ENCODE measurements at regions not wholly inside any gene's neighbourhood (a gene's known extent, or its start where the extent isn't known, plus 50 kb on each side); places are given as distances from the start of the nearest gene placed in this dataset.

DNA sequence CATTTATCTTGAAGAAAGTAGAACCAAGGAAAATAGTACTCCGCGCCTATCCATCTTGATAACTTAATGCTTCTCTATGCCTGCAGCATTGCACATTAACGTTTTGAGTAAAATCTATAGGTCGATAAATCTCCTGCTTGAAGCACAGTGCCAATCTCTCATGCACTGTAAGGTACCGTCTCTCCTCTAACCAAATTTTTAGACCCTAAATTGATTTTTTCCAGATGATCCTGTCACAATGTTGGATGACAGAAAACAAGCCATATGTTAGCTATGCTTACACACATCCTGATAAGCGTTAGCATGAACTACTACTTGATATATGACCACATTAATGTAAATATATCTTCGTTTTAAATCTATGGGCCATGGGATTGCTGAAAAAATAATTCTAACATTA, 723.8 kb upstream of the CDH6 start:
- no TSS peak for BruUV-seq (replicated peaks)
- dilution Hi-C loops (cut with MboI; ENCODE audit: extremely low pct_ligation_motif_present, low sequenced_read_pairs) = no loop called here
- intact Hi-C loops (cut with micrococcal nuclease) = no loop called here
- Histone ChIP-seq H3K9ac (replicated peaks; ENCODE audit: extremely low read depth, insufficient read depth, low read length) (no peak overlapping the region), H2AFZ (ENCODE audit: low read depth, low read length) (no peak overlapping the region), H3K36me3 (ENCODE audit: control insufficient read depth in 2 of 2, extremely low read depth in 1 of 2, insufficient read depth in 2 of 2, low read length in 2 of 2) (no peaks in the 10 kb centered on the region), H3K4me3 (replicated peaks in 1 of 3; ENCODE audit: insufficient read depth in 1 of 3, low read depth in 1 of 3, low read length in 3 of 3) (no peak overlapping the region), H4K20me1 (replicated peaks; ENCODE audit: control insufficient read depth, extremely low read depth, insufficient read depth, low read length) (no peaks in the 10 kb centered on the region), H3K79me2 (ENCODE audit: control insufficient read depth, insufficient read depth, low read length) (no peaks in the 10 kb centered on the region), H3K27me3 (ENCODE audit: control insufficient read depth in 2 of 2, insufficient read depth in 2 of 2, low read length in 2 of 2) (no peaks in the 10 kb centered on the region), H3K9me1 (replicated peaks; ENCODE audit: control insufficient read depth, extremely low read depth, insufficient read depth, low read length) (no peaks in the 10 kb centered on the region), H3K27ac (ENCODE audit: insufficient read depth, low read depth, low read length) (no peak overlapping the region), H3K4me1 (ENCODE audit: control insufficient read depth, extremely low read depth, insufficient read depth, low read length) (no peaks in the 10 kb centered on the region), H3K4me2 (ENCODE audit: insufficient read depth, low read length) (no peak overlapping the region), H3K9me3 (replicated peaks; ENCODE audit: control insufficient read depth, insufficient read depth, low read length) (peaks cover 4% of the 10 kb centered on the region)
- FAIRE-seq = no peak
- ChIA-PET POLR2A (no interaction called here), CTCF (no interaction called here)
- DNase-seq (ENCODE audit: low read depth, low spot score) = no peak
- TF ChIP-seq, protein P1, sequence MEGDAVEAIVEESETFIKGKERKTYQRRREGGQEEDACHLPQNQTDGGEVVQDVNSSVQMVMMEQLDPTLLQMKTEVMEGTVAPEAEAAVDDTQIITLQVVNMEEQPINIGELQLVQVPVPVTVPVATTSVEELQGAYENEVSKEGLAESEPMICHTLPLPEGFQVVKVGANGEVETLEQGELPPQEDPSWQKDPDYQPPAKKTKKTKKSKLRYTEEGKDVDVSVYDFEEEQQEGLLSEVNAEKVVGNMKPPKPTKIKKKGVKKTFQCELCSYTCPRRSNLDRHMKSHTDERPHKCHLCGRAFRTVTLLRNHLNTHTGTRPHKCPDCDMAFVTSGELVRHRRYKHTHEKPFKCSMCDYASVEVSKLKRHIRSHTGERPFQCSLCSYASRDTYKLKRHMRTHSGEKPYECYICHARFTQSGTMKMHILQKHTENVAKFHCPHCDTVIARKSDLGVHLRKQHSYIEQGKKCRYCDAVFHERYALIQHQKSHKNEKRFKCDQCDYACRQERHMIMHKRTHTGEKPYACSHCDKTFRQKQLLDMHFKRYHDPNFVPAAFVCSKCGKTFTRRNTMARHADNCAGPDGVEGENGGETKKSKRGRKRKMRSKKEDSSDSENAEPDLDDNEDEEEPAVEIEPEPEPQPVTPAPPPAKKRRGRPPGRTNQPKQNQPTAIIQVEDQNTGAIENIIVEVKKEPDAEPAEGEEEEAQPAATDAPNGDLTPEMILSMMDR (IDR thresholded peaks at IDR 0.05; ENCODE audit: extremely low read depth in 1 of 2, insufficient read depth in 1 of 2, low read depth in 1 of 2, low read length in 2 of 2) = no peak
- no peak for TF ChIP-seq GATA2 (IDR thresholded peaks at IDR 0.05; ENCODE audit: insufficient read depth, insufficient read length, low read depth, low read length)
- TF ChIP-seq FOS (IDR thresholded peaks at IDR 0.05; ENCODE audit: borderline replicate concordance, insufficient read depth, low read length) = no peak
- TF ChIP-seq POLR2A (IDR thresholded peaks at IDR 0.05; ENCODE audit: low read depth, low read length) = no peak
- TF ChIP-seq MYC (IDR thresholded peaks at IDR 0.05; ENCODE audit: low read depth, low read length) = no peak
- no peak for TF ChIP-seq POLR2AphosphoS5 (IDR thresholded peaks at IDR 0.05; ENCODE audit: insufficient read depth, low read depth, low read length)
- TF ChIP-seq JUN (IDR thresholded peaks at IDR 0.05; ENCODE audit: borderline replicate concordance, insufficient read depth, insufficient read length, low read depth) = no peak
- TF ChIP-seq, protein P2, sequence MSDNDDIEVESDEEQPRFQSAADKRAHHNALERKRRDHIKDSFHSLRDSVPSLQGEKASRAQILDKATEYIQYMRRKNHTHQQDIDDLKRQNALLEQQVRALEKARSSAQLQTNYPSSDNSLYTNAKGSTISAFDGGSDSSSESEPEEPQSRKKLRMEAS (IDR thresholded peaks at IDR 0.05; ENCODE audit: insufficient read depth, insufficient read length) = no peak
- no peak for TF ChIP-seq EZH2 (IDR thresholded peaks at IDR 0.05; ENCODE audit: borderline replicate concordance, low read depth, low read length, severe bottlenecking)

All from endothelial cell of umbilical vein (primary cell).